ENCODE measurements at regions not wholly inside any gene's neighbourhood (a gene's known extent, or its start where the extent isn't known, plus 50 kb on each side); places are given as distances from the start of the nearest gene placed in this dataset.

DNA sequence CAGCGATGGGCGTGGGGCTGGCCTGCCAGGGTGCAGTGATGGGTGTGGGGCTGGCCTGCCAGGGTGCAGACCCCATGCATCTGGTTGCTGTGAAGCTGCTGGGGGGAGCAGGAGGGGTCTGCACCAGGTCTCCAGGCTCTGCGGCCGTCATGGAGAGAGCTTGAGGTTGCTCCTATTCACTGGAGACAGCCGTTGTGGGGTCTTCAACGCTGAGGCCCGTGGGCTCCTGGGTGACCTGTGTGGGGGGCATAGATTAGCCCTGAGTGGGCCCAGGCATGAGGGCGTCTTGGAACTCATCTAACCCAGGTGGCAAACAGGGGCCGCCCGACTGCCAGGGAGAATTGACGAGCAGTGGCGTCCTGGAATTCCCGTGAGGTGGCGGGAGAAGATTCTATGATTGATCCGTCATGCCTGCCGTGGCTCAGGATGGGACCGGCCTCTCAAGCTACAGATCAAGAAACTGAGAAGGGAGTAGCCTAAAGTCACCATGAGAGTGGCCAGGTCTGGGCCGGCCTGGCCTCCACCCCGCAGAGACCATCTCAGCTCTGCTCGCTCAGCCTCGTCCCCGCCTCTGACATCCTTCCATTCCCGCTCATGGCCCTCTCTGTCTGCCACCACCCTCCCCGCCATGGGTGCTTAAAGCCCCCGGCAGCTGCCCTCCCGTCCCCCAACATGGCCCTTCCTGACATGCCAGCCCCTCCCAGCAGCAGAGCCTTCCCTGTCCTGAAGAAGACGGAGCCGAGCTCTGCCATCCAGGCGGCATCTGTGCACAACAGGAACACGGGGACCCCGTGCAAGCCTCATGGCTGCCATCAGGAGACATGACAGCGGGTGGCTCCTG is 50.7 kb upstream of the ACSF3 start:
- peaks cover 0 to 95% (median 80%) of the 10 kb centered on the region in 7 donors for H3K27me3 ChIP-seq
- ATAC-seq (no peak), DNase-seq (peak in 1 of 2 donors; percentile 3)
- WGBS, 2 donors = 81 to 82% methylated on average over 31 to 32 of the region's 32 CpGs
- H3K4me1 ChIP-seq = no peaks in the 10 kb centered on the region
- H3K9me3 ChIP-seq = no peaks in the 10 kb centered on the region
- H3K4me3 ChIP-seq = no peak overlapping the region
- no peak overlapping the region for H3K27ac ChIP-seq
- TF ChIP-seq, protein P1, sequence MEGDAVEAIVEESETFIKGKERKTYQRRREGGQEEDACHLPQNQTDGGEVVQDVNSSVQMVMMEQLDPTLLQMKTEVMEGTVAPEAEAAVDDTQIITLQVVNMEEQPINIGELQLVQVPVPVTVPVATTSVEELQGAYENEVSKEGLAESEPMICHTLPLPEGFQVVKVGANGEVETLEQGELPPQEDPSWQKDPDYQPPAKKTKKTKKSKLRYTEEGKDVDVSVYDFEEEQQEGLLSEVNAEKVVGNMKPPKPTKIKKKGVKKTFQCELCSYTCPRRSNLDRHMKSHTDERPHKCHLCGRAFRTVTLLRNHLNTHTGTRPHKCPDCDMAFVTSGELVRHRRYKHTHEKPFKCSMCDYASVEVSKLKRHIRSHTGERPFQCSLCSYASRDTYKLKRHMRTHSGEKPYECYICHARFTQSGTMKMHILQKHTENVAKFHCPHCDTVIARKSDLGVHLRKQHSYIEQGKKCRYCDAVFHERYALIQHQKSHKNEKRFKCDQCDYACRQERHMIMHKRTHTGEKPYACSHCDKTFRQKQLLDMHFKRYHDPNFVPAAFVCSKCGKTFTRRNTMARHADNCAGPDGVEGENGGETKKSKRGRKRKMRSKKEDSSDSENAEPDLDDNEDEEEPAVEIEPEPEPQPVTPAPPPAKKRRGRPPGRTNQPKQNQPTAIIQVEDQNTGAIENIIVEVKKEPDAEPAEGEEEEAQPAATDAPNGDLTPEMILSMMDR (IDR thresholded peaks at IDR 0.05) = no peak
- no peaks in the 10 kb centered on the region for H3K36me3 ChIP-seq
- intact Hi-C loops (cut with DNase I) = no loop called here

DNA sequence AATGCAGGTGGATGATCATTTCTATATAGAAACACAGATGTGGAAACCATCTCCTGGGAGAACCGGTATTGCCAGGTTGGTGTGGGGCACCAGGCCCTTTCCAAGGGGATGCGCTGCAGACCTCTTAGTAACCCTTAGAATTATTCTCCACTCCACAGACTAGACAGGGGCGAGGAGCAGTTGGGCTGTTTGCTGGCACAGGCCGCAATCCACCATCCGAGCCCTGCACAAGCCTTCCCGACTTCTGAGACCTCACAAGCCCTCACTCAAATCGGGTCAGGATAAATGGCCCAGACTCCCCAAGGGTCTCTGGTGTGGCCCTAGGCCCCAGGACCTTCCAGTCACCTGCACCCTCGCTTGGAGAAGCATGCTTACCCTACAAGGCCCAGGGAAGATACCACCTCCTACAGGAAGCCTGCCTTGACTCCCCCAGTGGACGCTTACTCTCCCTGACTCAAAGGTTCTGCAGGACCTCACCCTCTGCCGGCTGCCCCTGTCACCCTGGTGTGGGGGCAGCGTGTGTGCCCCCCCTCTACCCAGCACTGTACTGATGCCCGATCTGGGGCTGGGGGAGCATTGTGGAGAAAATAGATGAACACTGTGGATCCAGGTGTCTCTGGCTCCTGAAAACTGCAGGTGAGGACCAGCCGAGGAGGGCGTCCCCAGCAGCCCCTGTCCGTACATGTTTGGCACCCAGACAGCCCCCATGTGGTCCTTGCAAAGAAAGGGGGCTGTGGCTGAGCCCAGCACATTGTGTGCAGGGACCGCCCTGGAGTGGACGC is 49.8 kb upstream of the ACSF3 start:
- H3K4me3 ChIP-seq = no peak overlapping the region
- intact Hi-C loops (cut with DNase I) = no loop called here
- no peaks in the 10 kb centered on the region for H3K4me1 ChIP-seq
- DNase-seq = peak in 1 of 2 donors; percentile 3
- no peak for ATAC-seq
- TF ChIP-seq, protein P1 (IDR thresholded peaks at IDR 0.05) = no peak
- WGBS, 2 donors = 77 to 78% methylated on average over 17 of the region's 17 CpGs
- H3K9me3 ChIP-seq = no peaks in the 10 kb centered on the region
- H3K27me3 ChIP-seq = peaks cover 0 to 95% (median 81%) of the 10 kb centered on the region in 7 donors
- H3K36me3 ChIP-seq = no peaks in the 10 kb centered on the region
- H3K27ac ChIP-seq = no peak overlapping the region

All from heart right ventricle (tissue), 16 donors.